ENCODE measurements at regions not wholly inside any gene's neighbourhood (a gene's known extent, or its start where the extent isn't known, plus 50 kb on each side); places are given as distances from the start of the nearest gene placed in this dataset.

GRCh38 chr17:13337151-13337550 lies 264.6 kb downstream of the HS3ST3A1 start:
- Histone ChIP-seq H3K79me2 (ENCODE audit: insufficient read depth, low read length) (no peaks in the 10 kb centered on the region), H3K36me3 (ENCODE audit: insufficient read depth, low read length) (no peaks in the 10 kb centered on the region), H3K9me3 (ENCODE audit: insufficient read depth, low read depth, low read length) (no peaks in the 10 kb centered on the region), H3K4me2 (ENCODE audit: low read depth, low read length, poor library complexity, severe bottlenecking) (no peak overlapping the region), H2AFZ (ENCODE audit: low read length) (no peak overlapping the region), H3K4me1 (ENCODE audit: insufficient read depth, low read length, poor library complexity, severe bottlenecking) (no peaks in the 10 kb centered on the region), H3K9me2 (replicated peaks; ENCODE audit: low read depth, low read length) (no peaks in the 10 kb centered on the region), H3K4me3 (ENCODE audit: low read length, poor library complexity, severe bottlenecking) (no peak overlapping the region), H3K9ac (ENCODE audit: low read depth, low read length, poor library complexity, severe bottlenecking) (no peak overlapping the region), H3K27me3 (ENCODE audit: insufficient read depth, low read length, poor library complexity, severe bottlenecking) (no peaks in the 10 kb centered on the region), H4K20me1 (ENCODE audit: insufficient read depth, low read length, poor library complexity, severe bottlenecking) (no peaks in the 10 kb centered on the region), H3F3A (ENCODE audit: low read depth) (no peaks in the 10 kb centered on the region)
- no peak for TF ChIP-seq CTCF (conservative IDR thresholded peaks at IDR 0.05; ENCODE audit: low read length)
- TF ChIP-seq EZH2phosphoT487 (IDR thresholded peaks at IDR 0.05; ENCODE audit: borderline replicate concordance), result no peak

- Histone ChIP-seq H3K4me2 (ENCODE audit: low read depth, low read length, poor library complexity, severe bottlenecking) (no peak overlapping the region), H2AFZ (ENCODE audit: low read length) (no peak overlapping the region), H3K4me3 (ENCODE audit: low read length, poor library complexity, severe bottlenecking) (no peak overlapping the region), H3K36me3 (ENCODE audit: insufficient read depth, low read length) (no peaks in the 10 kb centered on the region), H3K4me1 (ENCODE audit: insufficient read depth, low read length, poor library complexity, severe bottlenecking) (no peaks in the 10 kb centered on the region), H3K27me3 (ENCODE audit: insufficient read depth, low read length, poor library complexity, severe bottlenecking) (no peaks in the 10 kb centered on the region), H3K9ac (ENCODE audit: low read depth, low read length, poor library complexity, severe bottlenecking) (no peak overlapping the region), H3K9me2 (replicated peaks; ENCODE audit: low read depth, low read length) (no peaks in the 10 kb centered on the region), H3K9me3 (ENCODE audit: insufficient read depth, low read depth, low read length) (no peaks in the 10 kb centered on the region), H4K20me1 (ENCODE audit: insufficient read depth, low read length, poor library complexity, severe bottlenecking) (no peaks in the 10 kb centered on the region), H3K79me2 (ENCODE audit: insufficient read depth, low read length) (no peaks in the 10 kb centered on the region), H3F3A (ENCODE audit: low read depth) (no peaks in the 10 kb centered on the region)
- no peak for TF ChIP-seq CTCF (conservative IDR thresholded peaks at IDR 0.05; ENCODE audit: low read length)
- no peak for TF ChIP-seq EZH2phosphoT487 (IDR thresholded peaks at IDR 0.05; ENCODE audit: borderline replicate concordance)
These were observed 267.4 kb downstream of the HS3ST3A1 start for GRCh38 chr17:13334374-13334773.

- Histone ChIP-seq H4K20me1 (ENCODE audit: insufficient read depth, low read length, poor library complexity, severe bottlenecking) (no peaks in the 10 kb centered on the region), H3K4me2 (ENCODE audit: low read depth, low read length, poor library complexity, severe bottlenecking) (no peak overlapping the region), H3F3A (ENCODE audit: low read depth) (no peaks in the 10 kb centered on the region), H3K27me3 (ENCODE audit: insufficient read depth, low read length, poor library complexity, severe bottlenecking) (no peaks in the 10 kb centered on the region), H3K4me3 (ENCODE audit: low read length, poor library complexity, severe bottlenecking) (no peak overlapping the region), H3K79me2 (ENCODE audit: insufficient read depth, low read length) (no peaks in the 10 kb centered on the region), H3K9me3 (ENCODE audit: insufficient read depth, low read depth, low read length) (no peaks in the 10 kb centered on the region), H3K36me3 (ENCODE audit: insufficient read depth, low read length) (no peaks in the 10 kb centered on the region), H3K4me1 (ENCODE audit: insufficient read depth, low read length, poor library complexity, severe bottlenecking) (no peaks in the 10 kb centered on the region), H3K9ac (ENCODE audit: low read depth, low read length, poor library complexity, severe bottlenecking) (no peak overlapping the region), H3K9me2 (replicated peaks; ENCODE audit: low read depth, low read length) (no peaks in the 10 kb centered on the region), H2AFZ (ENCODE audit: low read length) (no peak overlapping the region)
- TF ChIP-seq CTCF (conservative IDR thresholded peaks at IDR 0.05; ENCODE audit: low read length) (no peak), EZH2phosphoT487 (IDR thresholded peaks at IDR 0.05; ENCODE audit: borderline replicate concordance) (no peak)
These were observed 268.1 kb downstream of the HS3ST3A1 start for GRCh38 chr17:13333661-13334060.
